Loucy (cell line): ENCODE measurements at regions not wholly inside any gene's neighbourhood (a gene's known extent, or its start where the extent isn't known, plus 50 kb on each side); places are given as distances from the start of the nearest gene placed in this dataset.

Experiments
- H2AFZ ChIP-seq: fragments of 200-600 bp; sonication (generic); 2 replicates; pipeline ENCODE4 v1.6.0; 2016; ENCODE audit warnings: antibody characterized with exemption, mild to moderate bottlenecking, low read length, moderate library complexity
- H3F3A ChIP-seq: fragments of 200-600 bp; 2 replicates; pipeline ENCODE4 v1.6.0; 2016; ENCODE audit warnings: antibody characterized with exemption, low read depth, mild to moderate bottlenecking
- H3K27me3 ChIP-seq: fragments of 200-600 bp; sonication (generic); 2 replicates; pipeline ENCODE4 v1.6.1; 2014; ENCODE audit warnings: low read length, mild to moderate bottlenecking; ENCODE audit not compliant: insufficient read depth, poor library complexity, severe bottlenecking
- H3K36me3 ChIP-seq: fragments of 200-600 bp; sonication (generic); 2 replicates; pipeline ENCODE4 v1.6.1; 2016; ENCODE audit warnings: low read length; ENCODE audit not compliant: insufficient read depth
- H3K4me1 ChIP-seq: fragments of 200-600 bp; sonication (generic); 2 replicates; pipeline ENCODE4 v1.5.1; 2014; ENCODE audit warnings: low read length, mild to moderate bottlenecking; ENCODE audit not compliant: insufficient read depth, poor library complexity, severe bottlenecking
- H3K4me2 ChIP-seq: fragments of 200-600 bp; sonication (generic); 2 replicates; pipeline ENCODE4 v1.6.0; 2014; ENCODE audit warnings: antibody characterized with exemption, low read length, low read depth, mild to moderate bottlenecking; ENCODE audit not compliant: poor library complexity, severe bottlenecking
- H3K4me3 ChIP-seq: fragments of 200-600 bp; sonication (generic); 2 replicates; pipeline ENCODE4 v1.5.1; 2014; ENCODE audit warnings: low read length, mild to moderate bottlenecking, mixed read lengths; ENCODE audit not compliant: poor library complexity, severe bottlenecking
- H3K79me2 ChIP-seq: fragments of 200-600 bp; sonication (generic); 2 replicates; pipeline ENCODE4 v1.6.1; 2014; ENCODE audit warnings: low read length; ENCODE audit not compliant: insufficient read depth
- H3K9ac ChIP-seq: fragments of 200-600 bp; sonication (generic); 2 replicates; pipeline ENCODE4 v1.6.0; 2014; ENCODE audit warnings: mild to moderate bottlenecking, low read depth, low read length, moderate library complexity; ENCODE audit not compliant: poor library complexity, severe bottlenecking
- H3K9me2 ChIP-seq: fragments of 200-600 bp; sonication (generic); replicated peaks from 2 replicates; pipeline ENCODE4 v1.6.1; 2016; ENCODE audit warnings: low read depth, low read length, mixed read lengths
- H3K9me3 ChIP-seq: fragments of 200-600 bp; sonication (generic); 2 replicates; pipeline ENCODE4 v1.6.1; 2014; ENCODE audit warnings: mild to moderate bottlenecking, antibody characterized with exemption, low read length, low read depth; ENCODE audit not compliant: insufficient read depth
- H4K20me1 ChIP-seq: fragments of 200-600 bp; sonication (generic); 2 replicates; pipeline ENCODE4 v1.6.0; 2014; ENCODE audit warnings: antibody characterized with exemption, low read length, mild to moderate bottlenecking; ENCODE audit not compliant: insufficient read depth, poor library complexity, severe bottlenecking
- CTCF ChIP-seq: fragments of 200-600 bp; sonication (generic); conservative IDR thresholded peaks from 2 replicates; pipeline ENCODE4 v1.5.1; 2014; ENCODE audit warnings: mild to moderate bottlenecking, antibody characterized with exemption, low read length
- EZH2phosphoT487 ChIP-seq: fragments of 200-600 bp; IDR thresholded peaks from 2 replicates; pipeline ENCODE4 v1.6.1; 2018; ENCODE audit warnings: antibody characterized with exemption, mild to moderate bottlenecking, moderate library complexity, borderline replicate concordance

GRCh38 chr11:97729546-97730272 lies 1291.0 kb upstream of the CNTN5 start:
- Histone ChIP-seq H3K27me3 (no peaks in the 10 kb centered on the region), H3K9me3 (no peaks in the 10 kb centered on the region), H3K79me2 (no peaks in the 10 kb centered on the region), H4K20me1 (no peaks in the 10 kb centered on the region), H3F3A (no peaks in the 10 kb centered on the region), H3K4me1 (no peaks in the 10 kb centered on the region), H3K4me2 (no peak overlapping the region), H2AFZ (no peak overlapping the region), H3K4me3 (no peak overlapping the region), H3K36me3 (no peaks in the 10 kb centered on the region), H3K9me2 (no peaks in the 10 kb centered on the region), H3K9ac (no peak overlapping the region)
- TF ChIP-seq CTCF (no peak), EZH2phosphoT487 (no peak)

GRCh38 chr11:97732011-97732632 lies 1288.6 kb upstream of the CNTN5 start:
- Histone ChIP-seq H3K9me2 (no peaks in the 10 kb centered on the region), H3K9ac (no peak overlapping the region), H3K9me3 (no peaks in the 10 kb centered on the region)

GRCh38 chr11:97738751-97739150 lies 1282.0 kb upstream of the CNTN5 start:
- H3K27me3 ChIP-seq, result no peaks in the 10 kb centered on the region
- H2AFZ ChIP-seq, result no peak overlapping the region
- no peak overlapping the region for H3K4me3 ChIP-seq
- H3K9ac ChIP-seq, result no peak overlapping the region
- no peak for TF ChIP-seq CTCF
- no peak for TF ChIP-seq EZH2phosphoT487
- no peaks in the 10 kb centered on the region for H3K9me2 ChIP-seq
- H3K4me2 ChIP-seq, result no peak overlapping the region
- H3K79me2 ChIP-seq, result no peaks in the 10 kb centered on the region
- H3K36me3 ChIP-seq, result no peaks in the 10 kb centered on the region
- H3K9me3 ChIP-seq, result no peaks in the 10 kb centered on the region
- H4K20me1 ChIP-seq, result no peaks in the 10 kb centered on the region
- no peaks in the 10 kb centered on the region for H3K4me1 ChIP-seq
- no peaks in the 10 kb centered on the region for H3F3A ChIP-seq

More at GRCh38 chr11:97732011-97732632, 1288.6 kb upstream of the CNTN5 start:
- Histone ChIP-seq H3K79me2 (no peaks in the 10 kb centered on the region), H3K4me1 (no peaks in the 10 kb centered on the region), H3F3A (no peaks in the 10 kb centered on the region), H3K27me3 (no peaks in the 10 kb centered on the region), H3K36me3 (no peaks in the 10 kb centered on the region), H3K4me2 (no peak overlapping the region), H3K4me3 (no peak overlapping the region), H4K20me1 (no peaks in the 10 kb centered on the region), H2AFZ (no peak overlapping the region)
- no peak for TF ChIP-seq CTCF
